SU-DHL-6 (cell line): ENCODE measurements at regions not wholly inside any gene's neighbourhood (a gene's known extent, or its start where the extent isn't known, plus 50 kb on each side); places are given as distances from the start of the nearest gene placed in this dataset.

ENCODE experiments used
- H2AFZ ChIP-seq: fragments of 200-600 bp; sonication (generic); 2 replicates; pipeline ENCODE4 v1.6.1; 2014; ENCODE audit warnings: low read depth, mild to moderate bottlenecking, moderate library complexity, mixed read lengths, antibody characterized with exemption, low read length; ENCODE audit not compliant: severe bottlenecking
- H3F3A ChIP-seq: fragments of 200-600 bp; shearing (Covaris generic); 2 replicates; pipeline ENCODE4 v1.6.0; 2016; ENCODE audit warnings: antibody characterized with exemption, mild to moderate bottlenecking; ENCODE audit not compliant: insufficient read depth
- H3K27ac ChIP-seq: fragments of 200-600 bp; sonication (generic); 2 replicates; pipeline ENCODE4 v1.5.1; 2016; ENCODE audit warnings: low read depth, mild to moderate bottlenecking, low read length, moderate library complexity, mixed read lengths
- H3K27me3 ChIP-seq: fragments of 200-600 bp; sonication (generic), shearing (Covaris generic); 2 replicates; pipeline ENCODE4 v1.6.0; 2014; ENCODE audit warnings: mild to moderate bottlenecking, low read length
- H3K36me3 ChIP-seq: fragments of 200-600 bp; sonication (generic); 2 replicates; pipeline ENCODE4 v1.6.1; 2014; ENCODE audit warnings: mild to moderate bottlenecking, low read length, mixed read lengths
- H3K4me2 ChIP-seq: fragments of 300-600, 200-600 bp; shearing (Covaris generic), sonication (generic); 2 replicates; pipeline ENCODE4 v1.6.0; 2014; ENCODE audit warnings: low read length, low read depth, mild to moderate bottlenecking; ENCODE audit not compliant: poor library complexity, severe bottlenecking
- H3K4me3 ChIP-seq: fragments of 200-600 bp; sonication (generic); 2 replicates; pipeline ENCODE4 v1.5.1; 2014; ENCODE audit warnings: antibody characterized with exemption, low read length, mild to moderate bottlenecking, mixed read lengths; ENCODE audit not compliant: insufficient read depth, poor library complexity, severe bottlenecking
- H3K79me2 ChIP-seq: fragments of 200-600 bp; sonication (generic); 2 replicates; pipeline ENCODE4 v1.6.1; 2014; ENCODE audit warnings: mild to moderate bottlenecking, low read length, moderate library complexity; ENCODE audit not compliant: insufficient read depth
- H3K9ac ChIP-seq: fragments of 200-600 bp; sonication (generic); 2 replicates; pipeline ENCODE4 v1.7.0; 2014; ENCODE audit warnings: mild to moderate bottlenecking, low read length
- H3K9me2 ChIP-seq: fragments of 200-600 bp; sonication (generic); replicated peaks from 2 replicates; pipeline ENCODE4 v1.6.1; 2014; ENCODE audit warnings: low read length; ENCODE audit not compliant: insufficient read depth
- H3K9me3 ChIP-seq: fragments of 200-600 bp; sonication (generic); 2 replicates; pipeline ENCODE4 v1.6.1; 2014; ENCODE audit warnings: low read length, mixed read lengths; ENCODE audit not compliant: insufficient read depth
- H4K20me1 ChIP-seq: fragments of 200-600 bp; sonication (generic); 2 replicates; pipeline ENCODE4 v1.6.1; 2014; ENCODE audit warnings: low read depth, mild to moderate bottlenecking, antibody characterized with exemption, low read length, moderate library complexity, mixed read lengths
- CTCF ChIP-seq: fragments of 200-600 bp; sonication (generic); IDR thresholded peaks from one replicate; pipeline ENCODE4 v1.5.1; 2017; ENCODE audit warnings: antibody characterized with exemption, mild to moderate bottlenecking, low read length, moderate library complexity; ENCODE audit not compliant: insufficient read depth, poor library complexity, severe bottlenecking
- EZH2phosphoT487 ChIP-seq: fragments of 200-600 bp; sonication (generic), shearing (Covaris generic); conservative IDR thresholded peaks from 2 replicates; pipeline ENCODE4 v1.6.1; 2018; ENCODE audit warnings: mild to moderate bottlenecking, antibody characterized with exemption, low read length, moderate library complexity, mixed read lengths

DNA sequence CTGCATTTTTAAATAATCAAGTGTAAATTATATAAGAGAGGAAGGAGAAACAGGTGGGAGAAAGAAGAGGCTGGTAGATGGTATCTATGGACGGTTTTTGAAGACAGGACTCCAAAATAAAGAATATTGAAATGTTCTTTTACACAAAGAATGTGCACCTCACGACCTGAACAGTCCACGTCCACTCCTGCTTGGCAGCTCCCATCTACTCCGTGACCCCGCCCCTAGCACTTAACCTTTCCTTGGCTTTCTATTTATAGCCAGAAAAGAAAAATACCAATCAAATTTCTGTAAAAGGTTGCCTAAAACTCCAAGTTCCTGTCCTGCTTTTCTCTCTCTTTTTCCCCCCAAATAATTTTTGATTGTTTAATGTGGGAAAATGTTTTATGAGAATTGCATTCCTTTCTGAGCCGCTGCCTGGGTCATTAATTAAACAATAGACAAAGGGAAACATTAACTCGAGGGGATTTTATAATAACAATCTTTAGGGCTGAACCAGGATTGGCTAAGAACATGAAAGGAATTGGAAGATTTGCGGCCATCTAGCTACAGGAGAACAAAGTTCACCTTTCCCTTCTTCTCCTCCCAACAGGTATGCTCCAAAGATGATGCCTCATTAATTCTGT is 173.6 kb upstream of the MAP3K1 start:
- Histone ChIP-seq H3F3A (no peaks in the 10 kb centered on the region), H4K20me1 (no peaks in the 10 kb centered on the region), H3K9me2 (no peaks in the 10 kb centered on the region), H3K4me3 (no peak overlapping the region), H3K9ac (no peak overlapping the region), H2AFZ (no peak overlapping the region), H3K4me2 (no peak overlapping the region), H3K27me3 (no peaks in the 10 kb centered on the region), H3K36me3 (no peaks in the 10 kb centered on the region), H3K9me3 (no peaks in the 10 kb centered on the region), H3K27ac (no peak overlapping the region), H3K79me2 (no peaks in the 10 kb centered on the region)
- TF ChIP-seq CTCF = no peak

DNA sequence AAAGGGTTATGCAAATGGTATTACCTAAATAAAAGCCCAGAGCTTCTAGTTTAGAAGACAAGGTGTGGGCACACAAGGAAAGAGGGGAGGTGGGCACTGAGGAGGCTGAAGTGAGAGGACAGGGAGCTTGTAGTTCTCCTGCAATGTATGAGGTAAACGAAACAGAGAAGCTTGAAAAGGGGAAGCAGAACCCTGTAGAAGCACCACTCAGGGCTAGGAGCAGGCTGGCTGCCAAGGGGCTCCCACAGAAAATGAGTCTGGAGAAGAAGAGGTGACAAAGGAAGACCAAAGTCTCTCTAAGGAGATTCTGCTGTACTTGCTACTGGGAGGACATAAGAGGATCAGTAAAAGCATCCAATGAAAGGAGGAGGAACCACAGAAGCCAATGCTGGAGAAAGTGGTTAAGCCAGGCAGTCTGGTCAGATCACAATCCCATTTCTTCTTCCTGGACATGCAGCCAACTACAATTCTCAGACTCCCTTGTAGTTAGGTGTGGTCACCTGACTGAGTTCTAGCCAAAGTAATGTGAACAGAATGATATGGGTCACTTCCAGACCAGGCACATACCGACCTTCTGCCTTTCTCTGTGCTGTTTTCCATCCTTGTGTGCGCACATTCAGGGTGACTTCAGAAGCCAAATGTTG is 174.5 kb upstream of the MAP3K1 start:
- Histone ChIP-seq H3K79me2 (no peaks in the 10 kb centered on the region), H3K9me3 (no peaks in the 10 kb centered on the region), H3K27me3 (no peaks in the 10 kb centered on the region), H3K4me2 (no peak overlapping the region), H3F3A (no peaks in the 10 kb centered on the region), H3K4me3 (no peak overlapping the region), H3K9ac (no peak overlapping the region), H3K9me2 (no peaks in the 10 kb centered on the region), H4K20me1 (no peaks in the 10 kb centered on the region), H3K27ac (no peak overlapping the region), H3K36me3 (no peaks in the 10 kb centered on the region), H2AFZ (no peak overlapping the region)
- TF ChIP-seq EZH2phosphoT487 (no peak), CTCF (no peak)

- Histone ChIP-seq H3K9ac (no peak overlapping the region), H3K27me3 (no peaks in the 10 kb centered on the region), H3K4me3 (no peak overlapping the region), H3K9me3 (no peaks in the 10 kb centered on the region), H3K36me3 (no peaks in the 10 kb centered on the region), H3K4me2 (no peak overlapping the region), H3K79me2 (no peaks in the 10 kb centered on the region), H2AFZ (no peak overlapping the region), H3K27ac (no peak overlapping the region), H3K9me2 (no peaks in the 10 kb centered on the region), H4K20me1 (no peaks in the 10 kb centered on the region), H3F3A (no peaks in the 10 kb centered on the region)
- TF ChIP-seq CTCF (no peak), EZH2phosphoT487 (no peak)
Observed at GRCh38 chr5:56639476-56639875, 175.9 kb upstream of the MAP3K1 start.
